Adrenal gland (tissue), 9 donors: ENCODE measurements at regions not wholly inside any gene's neighbourhood (a gene's known extent, or its start where the extent isn't known, plus 50 kb on each side); places are given as distances from the start of the nearest gene placed in this dataset.

Experiments
- DNase-seq, 7 donors: peaks; one replicate each; pipeline ENCODE4 v3.0.0-alpha.2; 2019 to 2020
- H3K27ac ChIP-seq, 5 donors: fragments of 200-600 bp; sonication (generic) in 4 of 5; 1 replicate in 3 of 5; 2 replicates in 2 of 5; pipeline versions ENCODE4 v1.5.1 to v1.8.0; 2016 to 2020; ENCODE audit warnings: mild to moderate bottlenecking in 1 of 5
- H3K27me3 ChIP-seq: fragments of 200-600 bp; 2 replicates; pipeline ENCODE4 v1.8.0; 2021
- H3K36me3 ChIP-seq, 2 donors: fragments of 200-600 bp; replicated peaks in 1 of 2; 1 replicate in 1 of 2; 2 replicates in 1 of 2; pipeline versions ENCODE4 v1.5.1 to v1.8.0; 2018 to 2022
- H3K4me1 ChIP-seq, 2 donors: fragments of 200-600 bp; replicated peaks in 1 of 2; 1 replicate in 1 of 2; 2 replicates in 1 of 2; pipeline versions ENCODE4 v1.5.1 to v1.8.0; 2018 to 2021
- H3K4me3 ChIP-seq, 4 donors: fragments of 200-600 bp; sonication (generic) in 3 of 4; one replicate each; pipeline ENCODE4 v1.5.1; 2016 to 2018
- H3K9me3 ChIP-seq, 3 donors: fragments of 200-600 bp; sonication (generic) in 1 of 3; replicated peaks in 1 of 3; 1 replicate in 2 of 3; 2 replicates in 1 of 3; pipeline versions ENCODE4 v1.5.1 to v1.8.0; 2016 to 2021
- POLR2A ChIP-seq, 2 donors: fragments of 450-650 bp; IDR thresholded peaks; one replicate each; pipeline ENCODE4 v1.6.1; 2017; ENCODE audit warnings: antibody characterized with exemption in 2 of 2, mild to moderate bottlenecking in 2 of 2, moderate library complexity in 1 of 2
- WGBS, 4 donors: extraction: QIAGEN DNeasy Blood & Tissue Kit in 2 of 4; methylation state at CpG; one replicate each; pipeline versions ENCODE4 v1.1.5 to v1.1.7; 2013 to 2017; 5-methylcytosine and 5-hydroxymethylcytosine counted together
- intact Hi-C, 2 donors: fragments of 100-400 bp; cut with DNase I; formaldehyde crosslinking; loops; one replicate each; pipeline versions ENCODE4 v1.14.1 to v1.15.0; 2022 to 2023
- TF ChIP-seq, protein P1 (sequence below), 6 experiments: fragments of 450-650 bp in 4 of 6; fragments of 200-600 bp in 2 of 6; sonication (generic) in 1 of 6; IDR thresholded peaks; 1 replicate in 5 of 6; 2 replicates in 1 of 6; pipeline versions ENCODE4 v1.5.1 to v1.8.0; 2016 to 2021; ENCODE audit warnings: antibody characterized with exemption in 6 of 6, mild to moderate bottlenecking in 2 of 6, moderate library complexity in 1 of 6
- donor health status: healthy with polysubstance abuse.
- donor health status: Bipolar disorder and iron deficiency.
- donor health status: DM: yes; HTN: yes; CAD: no.
- donor health status: DM: no; HTN: no; CAD: no.
- donor health status: DM: no; HTN: no; CAD: no.

DNA sequence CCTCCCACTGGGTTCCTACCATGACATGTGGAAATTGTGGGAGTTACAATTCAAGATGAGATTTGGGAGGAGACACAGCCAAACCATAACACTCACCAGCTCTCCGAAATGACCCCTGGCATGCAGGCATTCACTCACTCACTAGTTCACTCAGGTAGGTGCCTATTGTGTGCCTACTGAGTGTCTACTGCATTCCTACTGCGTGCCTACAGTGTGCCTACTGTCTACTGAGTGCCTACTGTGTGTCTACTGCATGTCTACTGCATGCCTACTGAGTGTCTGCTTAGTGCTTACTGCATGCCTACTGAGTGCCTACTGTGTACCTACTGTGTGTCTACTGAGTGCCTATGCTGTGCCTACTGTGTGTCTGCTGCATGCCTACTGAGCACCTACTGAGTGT, 71.7 kb upstream of the FZD10 start:
- no peaks in the 10 kb centered on the region for H3K27me3 ChIP-seq
- H3K36me3 ChIP-seq: no peaks in the 10 kb centered on the region
- no peaks in the 10 kb centered on the region for H3K9me3 ChIP-seq
- no peak for TF ChIP-seq POLR2A (IDR thresholded peaks at IDR 0.05)
- TF ChIP-seq, protein P1, sequence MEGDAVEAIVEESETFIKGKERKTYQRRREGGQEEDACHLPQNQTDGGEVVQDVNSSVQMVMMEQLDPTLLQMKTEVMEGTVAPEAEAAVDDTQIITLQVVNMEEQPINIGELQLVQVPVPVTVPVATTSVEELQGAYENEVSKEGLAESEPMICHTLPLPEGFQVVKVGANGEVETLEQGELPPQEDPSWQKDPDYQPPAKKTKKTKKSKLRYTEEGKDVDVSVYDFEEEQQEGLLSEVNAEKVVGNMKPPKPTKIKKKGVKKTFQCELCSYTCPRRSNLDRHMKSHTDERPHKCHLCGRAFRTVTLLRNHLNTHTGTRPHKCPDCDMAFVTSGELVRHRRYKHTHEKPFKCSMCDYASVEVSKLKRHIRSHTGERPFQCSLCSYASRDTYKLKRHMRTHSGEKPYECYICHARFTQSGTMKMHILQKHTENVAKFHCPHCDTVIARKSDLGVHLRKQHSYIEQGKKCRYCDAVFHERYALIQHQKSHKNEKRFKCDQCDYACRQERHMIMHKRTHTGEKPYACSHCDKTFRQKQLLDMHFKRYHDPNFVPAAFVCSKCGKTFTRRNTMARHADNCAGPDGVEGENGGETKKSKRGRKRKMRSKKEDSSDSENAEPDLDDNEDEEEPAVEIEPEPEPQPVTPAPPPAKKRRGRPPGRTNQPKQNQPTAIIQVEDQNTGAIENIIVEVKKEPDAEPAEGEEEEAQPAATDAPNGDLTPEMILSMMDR (IDR thresholded peaks at IDR 0.05): no peak
- no peak overlapping the region for H3K4me3 ChIP-seq
- H3K4me1 ChIP-seq: no peaks in the 10 kb centered on the region
- no peak for DNase-seq
- 88 to 100% (median 98%) methylated on average over 2 of the region's 2 CpGs for WGBS, 4 donors
- intact Hi-C loops: no loop called here
- H3K27ac ChIP-seq: no peak overlapping the region

DNA sequence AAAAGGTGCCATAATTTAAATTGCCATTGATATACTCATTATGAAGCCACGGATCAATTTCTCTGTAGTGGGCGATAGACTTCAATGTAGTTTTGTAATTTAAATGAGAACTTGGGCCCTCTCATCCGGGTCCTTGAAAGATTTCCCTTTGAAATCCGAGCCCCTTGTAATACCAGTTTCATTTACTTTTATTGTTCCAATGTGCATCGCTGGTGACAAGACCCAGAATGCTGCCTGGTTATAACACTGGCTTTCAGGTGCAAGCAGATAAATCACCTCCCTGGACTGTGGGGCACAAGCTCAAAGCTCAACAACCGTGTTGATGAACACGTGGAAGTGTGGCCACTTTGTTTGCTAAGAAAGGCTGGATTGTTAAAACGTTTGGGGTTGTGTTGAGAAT, 68.9 kb upstream of the FZD10 start:
- WGBS, 4 donors: 46 to 51% (median 47%) methylated on average over 8 of the region's 8 CpGs
- H3K27me3 ChIP-seq: no peaks in the 10 kb centered on the region
- intact Hi-C loops: no loop called here

DNA sequence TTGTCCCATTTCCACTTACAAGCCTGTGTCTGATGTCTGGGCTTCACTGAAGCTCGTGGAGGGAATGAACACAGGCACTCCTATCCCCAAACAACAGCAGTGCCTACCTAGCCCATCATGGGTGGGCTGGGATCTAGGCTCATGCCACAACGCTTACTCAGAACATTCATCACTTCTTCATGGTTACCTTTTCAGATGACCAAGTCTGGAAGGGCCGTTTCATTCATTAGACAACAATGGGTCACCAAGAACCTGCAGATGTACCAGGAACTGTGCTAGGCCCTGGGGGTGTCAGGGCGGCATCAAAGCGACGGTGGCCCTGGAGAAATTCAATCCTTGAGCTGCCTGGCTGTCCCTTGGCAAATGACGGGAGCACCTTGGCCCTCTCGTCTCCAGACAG, 64.9 kb upstream of the FZD10 start:
- no peaks in the 10 kb centered on the region for H3K9me3 ChIP-seq
- no peaks in the 10 kb centered on the region for H3K4me1 ChIP-seq
- no peak overlapping the region for H3K27ac ChIP-seq
- no peaks in the 10 kb centered on the region for H3K27me3 ChIP-seq
- TF ChIP-seq, protein P1 (IDR thresholded peaks at IDR 0.05): no peak
- no peak for TF ChIP-seq POLR2A (IDR thresholded peaks at IDR 0.05)
- no peak overlapping the region for H3K4me3 ChIP-seq
- 67 to 77% (median 75%) methylated on average over 5 to 8 of the region's 8 CpGs for WGBS, 4 donors
- intact Hi-C loops: no loop called here
- no peak for DNase-seq
- H3K36me3 ChIP-seq: no peaks in the 10 kb centered on the region

More for the DNA sequence above, 68.9 kb upstream of the FZD10 start:
- no peak for DNase-seq
- H3K4me1 ChIP-seq: no peaks in the 10 kb centered on the region
- no peaks in the 10 kb centered on the region for H3K36me3 ChIP-seq
- no peak overlapping the region for H3K4me3 ChIP-seq
- no peaks in the 10 kb centered on the region for H3K9me3 ChIP-seq
- H3K27ac ChIP-seq: no peak overlapping the region
- TF ChIP-seq, protein P1 (IDR thresholded peaks at IDR 0.05): no peak
- no peak for TF ChIP-seq POLR2A (IDR thresholded peaks at IDR 0.05)

GRCh38 chr12:130097798-130098255, 64.4 kb upstream of the FZD10 start:
- no peaks in the 10 kb centered on the region for H3K36me3 ChIP-seq
- TF ChIP-seq POLR2A (IDR thresholded peaks at IDR 0.05): no peak
- TF ChIP-seq, protein P1 (IDR thresholded peaks at IDR 0.05): no peak
- intact Hi-C loops: no loop called here
- WGBS, 4 donors: 62 to 69% (median 65%) methylated on average over 8 of the region's 8 CpGs
- H3K4me1 ChIP-seq: no peaks in the 10 kb centered on the region
- H3K27me3 ChIP-seq: no peaks in the 10 kb centered on the region
- no peak overlapping the region for H3K4me3 ChIP-seq
- no peak overlapping the region for H3K27ac ChIP-seq
- no peaks in the 10 kb centered on the region for H3K9me3 ChIP-seq
- no peak for DNase-seq
